Fibroblast of mammary gland (primary cell): ENCODE measurements at regions not wholly inside any gene's neighbourhood (a gene's known extent, or its start where the extent isn't known, plus 50 kb on each side); places are given as distances from the start of the nearest gene placed in this dataset.

Source experiments
- DNase-seq: peaks from one replicate; pipeline ENCODE4 v3.0.0-alpha.2; 2010; ENCODE audit warnings: low read depth
- H3K4me3 ChIP-seq: 2 replicates; pipeline ENCODE4 v1.5.1; 2011; ENCODE audit warnings: low read depth, mild to moderate bottlenecking, low read length, moderate library complexity; ENCODE audit not compliant: control insufficient read depth
- CTCF ChIP-seq: conservative IDR thresholded peaks from 2 replicates; pipeline ENCODE4 v1.5.1; 2011; ENCODE audit warnings: low read depth, low read length, inconsistent platforms; ENCODE audit not compliant: control insufficient read depth, insufficient read depth

DNA sequence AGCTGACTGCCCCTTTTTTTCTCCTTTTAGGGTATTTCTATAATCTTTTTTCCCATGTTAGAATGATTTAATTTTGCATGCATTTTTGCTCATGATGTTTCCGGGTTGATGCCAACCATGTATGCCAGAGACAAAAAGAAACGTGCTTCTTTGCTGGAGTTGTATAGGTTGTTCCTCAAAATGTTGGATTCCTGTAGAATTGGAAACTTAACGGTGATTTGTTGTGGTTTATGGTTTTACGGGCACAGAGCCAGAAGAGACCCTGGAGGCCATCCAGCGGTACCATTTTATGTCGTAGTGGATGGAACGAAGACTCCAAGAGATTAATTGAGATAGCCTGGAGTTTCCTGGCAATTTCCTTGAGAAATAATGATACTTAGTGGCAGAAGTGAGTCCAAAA lies 481.5 kb upstream of the RGMA start:
- no peak for TF ChIP-seq CTCF
- H3K4me3 ChIP-seq, result no peak overlapping the region
- DNase-seq, result no peak

DNA sequence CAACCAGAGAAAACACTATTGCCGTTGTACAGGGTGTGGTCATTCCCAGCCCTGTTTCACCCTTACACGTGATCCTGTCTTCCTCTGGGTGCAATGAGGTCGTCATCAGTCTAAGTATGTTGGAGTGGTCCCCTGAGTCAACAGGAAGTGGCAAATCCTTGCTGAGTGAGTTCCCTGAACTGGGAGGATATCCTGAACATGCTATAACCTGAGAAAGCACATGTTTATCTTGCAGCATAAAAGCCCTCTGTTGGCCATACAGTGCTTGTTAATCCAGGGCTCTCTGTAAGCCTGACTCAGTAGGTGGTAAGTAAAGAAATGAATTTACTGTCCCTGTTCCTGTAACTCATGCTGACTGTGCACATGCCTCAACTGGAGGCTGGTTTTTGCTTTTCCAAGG lies 477.8 kb upstream of the RGMA start:
- no peak for TF ChIP-seq CTCF
- DNase-seq, result peak; percentile 12
- H3K4me3 ChIP-seq, result no peak overlapping the region

DNA sequence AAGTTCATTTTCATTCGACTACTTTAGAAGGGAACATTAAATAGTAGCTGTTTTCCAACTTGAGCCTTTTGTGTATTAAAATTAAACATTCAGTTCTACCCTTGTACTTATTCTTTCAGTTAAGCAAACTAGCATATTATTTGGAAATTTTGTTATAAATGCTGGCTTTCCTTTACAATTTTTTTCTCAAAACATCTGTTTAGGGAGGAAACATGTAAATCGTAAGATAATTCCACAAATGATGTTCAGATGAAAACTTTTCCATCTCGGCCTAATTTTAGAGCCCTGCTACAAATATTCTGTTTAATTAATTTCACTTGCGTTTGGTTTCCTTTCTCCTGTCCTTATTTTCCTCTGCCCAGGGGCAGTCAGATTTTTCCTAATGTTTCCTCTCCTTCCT lies 476.2 kb upstream of the RGMA start:
- no peak for TF ChIP-seq CTCF
- no peak for DNase-seq
- no peak overlapping the region for H3K4me3 ChIP-seq

- no peak for TF ChIP-seq CTCF
- no peak for DNase-seq
- no peak overlapping the region for H3K4me3 ChIP-seq
Observed at GRCh38 chr15:93563218-93563617, 474.2 kb upstream of the RGMA start.

DNA sequence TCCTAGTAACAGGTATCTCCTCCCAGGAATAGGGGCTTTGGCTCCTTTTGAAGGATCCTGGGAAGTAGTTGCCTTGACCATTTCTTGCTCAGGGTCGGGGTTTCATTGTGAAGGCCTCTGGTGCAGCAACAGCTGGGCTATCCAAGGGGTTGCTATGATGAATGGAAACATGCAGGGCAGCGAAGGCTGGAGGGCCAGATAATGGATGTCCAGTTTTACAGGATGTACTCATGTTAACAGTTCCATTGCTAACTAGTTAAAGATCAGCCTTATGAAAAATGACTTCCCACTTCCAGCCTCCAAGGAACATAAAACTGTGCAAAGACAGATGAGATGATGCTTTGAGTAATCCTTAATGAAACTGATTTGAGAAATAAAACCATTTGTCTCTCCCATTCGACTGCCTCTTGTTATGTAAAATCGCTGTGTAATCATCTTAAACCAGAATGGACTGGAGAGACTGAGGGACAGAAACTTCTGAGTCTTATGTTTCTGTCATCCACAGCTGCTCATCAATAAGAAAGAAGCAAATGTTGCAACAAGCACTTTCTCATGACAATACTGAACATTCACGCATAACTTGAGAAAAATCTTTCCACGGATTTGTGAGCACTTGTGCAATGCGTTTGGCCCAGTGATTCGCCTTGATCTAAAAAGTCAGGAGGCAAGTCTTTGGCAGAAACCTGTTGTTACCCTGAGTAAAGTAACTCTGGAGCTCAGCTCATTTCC lies 473.5 kb upstream of the RGMA start:
- DNase-seq, result no peak
- TF ChIP-seq CTCF, result no peak

GRCh38 chr15:93557696-93558095 lies 468.7 kb upstream of the RGMA start:
- no peak for TF ChIP-seq CTCF
- DNase-seq, result no peak
- no peak overlapping the region for H3K4me3 ChIP-seq

More for the DNA sequence above, 473.5 kb upstream of the RGMA start:
- no peak overlapping the region for H3K4me3 ChIP-seq

GRCh38 chr15:93553167-93553935 lies 464.3 kb upstream of the RGMA start:
- H3K4me3 ChIP-seq, result no peak overlapping the region
- no peak for DNase-seq
- TF ChIP-seq CTCF, result no peak
